ENCODE measurements at regions not wholly inside any gene's neighbourhood (a gene's known extent, or its start where the extent isn't known, plus 50 kb on each side); places are given as distances from the start of the nearest gene placed in this dataset.

DNA sequence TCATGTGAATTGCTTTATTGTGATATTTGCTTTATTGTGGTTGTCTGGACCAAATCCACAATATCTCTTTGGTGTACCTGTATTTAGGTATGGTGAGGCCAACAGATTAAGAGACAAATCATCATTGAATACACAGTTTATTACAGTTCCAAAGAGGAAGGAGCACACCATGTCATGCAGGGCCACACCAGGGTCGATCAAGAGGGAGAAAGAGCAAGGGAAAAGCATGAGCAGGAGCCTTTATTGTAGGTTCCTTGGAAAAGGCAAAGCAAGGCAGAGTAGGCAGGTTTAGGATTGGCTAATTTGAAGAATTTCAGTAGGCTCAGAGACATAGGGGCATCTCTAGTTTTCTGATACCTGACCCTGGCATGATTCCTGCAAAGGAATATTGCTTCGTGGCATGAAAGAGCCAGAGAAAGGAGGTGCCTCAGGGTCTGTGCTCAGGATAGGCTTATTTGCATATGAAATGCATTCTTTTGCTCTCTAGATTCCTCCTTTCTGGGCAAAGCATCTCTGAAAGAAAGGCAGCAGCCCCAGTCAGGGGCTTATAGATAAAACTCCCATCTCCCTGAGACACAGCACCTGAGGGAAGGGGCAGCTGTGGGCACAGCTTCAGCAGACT lies 214.2 kb upstream of the ERBB4 start:
- Histone ChIP-seq H3K4me2 (ENCODE audit: low read length) (no peak overlapping the region), H3K27ac (ENCODE audit: low read depth, low read length, poor library complexity, severe bottlenecking) (no peak overlapping the region), H3K79me2 (ENCODE audit: insufficient read depth, low read length) (no peaks in the 10 kb centered on the region), H3K4me1 (ENCODE audit: insufficient read depth, low read length, severe bottlenecking) (no peaks in the 10 kb centered on the region), H3K9me3 (ENCODE audit: low read length) (no peaks in the 10 kb centered on the region), H3F3A (ENCODE audit: insufficient read depth, low read length) (no peaks in the 10 kb centered on the region), H3K27me3 (ENCODE audit: insufficient read depth, low read length) (no peaks in the 10 kb centered on the region), H3K9ac (ENCODE audit: low read length) (no peak overlapping the region), H4K20me1 (ENCODE audit: insufficient read depth, low read length) (no peaks in the 10 kb centered on the region), H3K36me3 (ENCODE audit: insufficient read depth, low read length) (no peaks in the 10 kb centered on the region), H3K4me3 (ENCODE audit: low read depth, low read length, poor library complexity, severe bottlenecking) (no peak overlapping the region), H2AFZ (ENCODE audit: low read length) (no peak overlapping the region), H3K9me2 (ENCODE audit: low read depth, low read length) (no peaks in the 10 kb centered on the region)
- no peak for TF ChIP-seq EZH2 (IDR thresholded peaks at IDR 0.05; ENCODE audit: borderline replicate concordance, low read length)
- TF ChIP-seq, protein P1, sequence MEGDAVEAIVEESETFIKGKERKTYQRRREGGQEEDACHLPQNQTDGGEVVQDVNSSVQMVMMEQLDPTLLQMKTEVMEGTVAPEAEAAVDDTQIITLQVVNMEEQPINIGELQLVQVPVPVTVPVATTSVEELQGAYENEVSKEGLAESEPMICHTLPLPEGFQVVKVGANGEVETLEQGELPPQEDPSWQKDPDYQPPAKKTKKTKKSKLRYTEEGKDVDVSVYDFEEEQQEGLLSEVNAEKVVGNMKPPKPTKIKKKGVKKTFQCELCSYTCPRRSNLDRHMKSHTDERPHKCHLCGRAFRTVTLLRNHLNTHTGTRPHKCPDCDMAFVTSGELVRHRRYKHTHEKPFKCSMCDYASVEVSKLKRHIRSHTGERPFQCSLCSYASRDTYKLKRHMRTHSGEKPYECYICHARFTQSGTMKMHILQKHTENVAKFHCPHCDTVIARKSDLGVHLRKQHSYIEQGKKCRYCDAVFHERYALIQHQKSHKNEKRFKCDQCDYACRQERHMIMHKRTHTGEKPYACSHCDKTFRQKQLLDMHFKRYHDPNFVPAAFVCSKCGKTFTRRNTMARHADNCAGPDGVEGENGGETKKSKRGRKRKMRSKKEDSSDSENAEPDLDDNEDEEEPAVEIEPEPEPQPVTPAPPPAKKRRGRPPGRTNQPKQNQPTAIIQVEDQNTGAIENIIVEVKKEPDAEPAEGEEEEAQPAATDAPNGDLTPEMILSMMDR (IDR thresholded peaks at IDR 0.05; ENCODE audit: low read length), result no peak

DNA sequence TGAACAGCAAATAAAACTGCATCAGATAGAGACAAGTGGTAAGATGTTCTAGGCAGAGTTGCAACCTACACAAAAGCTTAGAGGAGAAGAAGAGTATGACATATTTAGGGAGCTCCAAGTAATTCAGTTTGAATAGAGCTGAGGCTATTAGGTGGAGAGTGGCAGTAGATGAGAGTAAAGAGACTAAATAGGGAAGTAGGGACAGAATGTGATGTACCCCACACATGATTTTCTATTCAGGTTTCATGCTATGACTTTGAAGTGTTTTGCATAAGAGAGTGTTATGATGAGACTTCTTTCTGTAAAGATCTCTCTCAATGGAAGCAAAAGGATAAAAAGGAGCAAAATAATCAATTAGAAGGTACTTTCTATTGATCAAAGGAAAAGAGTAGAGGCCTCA lies 206.8 kb upstream of the ERBB4 start:
- H2AFZ ChIP-seq (ENCODE audit: low read length), result no peak overlapping the region
- H3K4me2 ChIP-seq (ENCODE audit: low read length), result no peak overlapping the region

DNA sequence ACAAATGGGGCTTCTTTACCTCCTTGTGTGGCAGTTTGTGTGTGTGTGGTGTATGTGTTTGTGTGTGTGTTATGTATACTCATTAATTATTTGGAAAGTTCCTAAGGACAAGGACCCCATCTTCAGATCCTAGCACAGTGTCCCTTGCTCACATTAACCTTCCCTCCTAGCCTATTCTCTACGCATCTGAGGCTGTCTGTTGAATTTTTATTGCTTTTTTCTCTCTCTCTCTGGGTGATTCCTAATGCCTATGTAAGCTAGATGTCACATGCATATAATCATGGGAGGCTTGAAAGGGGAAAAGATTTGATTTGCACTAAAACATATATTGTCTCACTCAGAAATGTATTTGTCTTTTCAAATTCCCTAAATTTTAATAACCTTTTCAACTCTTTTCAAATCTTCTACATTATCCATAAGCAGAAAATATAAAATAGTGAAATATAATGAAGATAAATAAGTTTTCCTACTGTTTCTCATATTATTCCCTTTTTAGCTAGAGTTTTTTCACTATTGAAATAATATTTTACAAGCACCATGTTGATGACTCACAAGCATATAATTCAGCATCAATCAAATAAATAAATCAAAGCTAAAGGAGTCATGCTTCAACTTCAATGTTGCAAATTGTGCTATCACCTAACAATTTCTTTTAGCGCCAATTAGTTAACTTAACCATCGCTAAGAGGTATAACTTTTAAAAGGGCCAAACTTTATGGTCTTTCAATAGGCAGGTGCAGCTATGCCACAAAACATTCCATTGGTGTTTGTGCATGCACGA lies 199.0 kb upstream of the ERBB4 start:
- H3K9ac ChIP-seq (ENCODE audit: low read length), result no peak overlapping the region
- H3K9me3 ChIP-seq (ENCODE audit: low read length), result no peaks in the 10 kb centered on the region
- no peaks in the 10 kb centered on the region for H4K20me1 ChIP-seq (ENCODE audit: insufficient read depth, low read length)
- no peaks in the 10 kb centered on the region for H3K9me2 ChIP-seq (ENCODE audit: low read depth, low read length)
- H3K4me2 ChIP-seq (ENCODE audit: low read length), result no peak overlapping the region
- H3K27ac ChIP-seq (ENCODE audit: low read depth, low read length, poor library complexity, severe bottlenecking), result no peak overlapping the region
- H3K27me3 ChIP-seq (ENCODE audit: insufficient read depth, low read length), result no peaks in the 10 kb centered on the region
- TF ChIP-seq, protein P1 (IDR thresholded peaks at IDR 0.05; ENCODE audit: low read length), result no peak
- no peak for TF ChIP-seq EZH2 (IDR thresholded peaks at IDR 0.05; ENCODE audit: borderline replicate concordance, low read length)
- no peaks in the 10 kb centered on the region for H3F3A ChIP-seq (ENCODE audit: insufficient read depth, low read length)
- H3K79me2 ChIP-seq (ENCODE audit: insufficient read depth, low read length), result no peaks in the 10 kb centered on the region
- H3K36me3 ChIP-seq (ENCODE audit: insufficient read depth, low read length), result no peaks in the 10 kb centered on the region
- H3K4me3 ChIP-seq (ENCODE audit: low read depth, low read length, poor library complexity, severe bottlenecking), result no peak overlapping the region
- no peak overlapping the region for H2AFZ ChIP-seq (ENCODE audit: low read length)
- no peaks in the 10 kb centered on the region for H3K4me1 ChIP-seq (ENCODE audit: insufficient read depth, low read length, severe bottlenecking)

More for the DNA sequence above, 206.8 kb upstream of the ERBB4 start:
- Histone ChIP-seq H3F3A (ENCODE audit: insufficient read depth, low read length) (no peaks in the 10 kb centered on the region), H4K20me1 (ENCODE audit: insufficient read depth, low read length) (no peaks in the 10 kb centered on the region), H3K9ac (ENCODE audit: low read length) (no peak overlapping the region), H3K27ac (ENCODE audit: low read depth, low read length, poor library complexity, severe bottlenecking) (no peak overlapping the region), H3K4me1 (ENCODE audit: insufficient read depth, low read length, severe bottlenecking) (no peaks in the 10 kb centered on the region), H3K4me3 (ENCODE audit: low read depth, low read length, poor library complexity, severe bottlenecking) (no peak overlapping the region), H3K9me3 (ENCODE audit: low read length) (no peaks in the 10 kb centered on the region), H3K36me3 (ENCODE audit: insufficient read depth, low read length) (no peaks in the 10 kb centered on the region), H3K9me2 (ENCODE audit: low read depth, low read length) (no peaks in the 10 kb centered on the region), H3K79me2 (ENCODE audit: insufficient read depth, low read length) (no peaks in the 10 kb centered on the region), H3K27me3 (ENCODE audit: insufficient read depth, low read length) (no peaks in the 10 kb centered on the region)
- TF ChIP-seq EZH2 (IDR thresholded peaks at IDR 0.05; ENCODE audit: borderline replicate concordance, low read length), result no peak
- TF ChIP-seq, protein P1 (IDR thresholded peaks at IDR 0.05; ENCODE audit: low read length), result no peak
